Smooth muscle cell (in vitro differentiated cells): ENCODE measurements at regions not wholly inside any gene's neighbourhood (a gene's known extent, or its start where the extent isn't known, plus 50 kb on each side); places are given as distances from the start of the nearest gene placed in this dataset.

Experiments used
- DNase-seq: peaks from one replicate; lab custom pipeline; 2025; ENCODE audit not compliant: unreplicated experiment; lab: John Stamatoyannopoulos, UW
- H2AFZ ChIP-seq: fragments of 200-600 bp; sonication (generic); 2 replicates; pipeline ENCODE4 v1.6.0; 2016; ENCODE audit warnings: antibody characterized with exemption, low read depth, mild to moderate bottlenecking
- H3F3A ChIP-seq: fragments of 200-600 bp; sonication (generic); 2 replicates; pipeline ENCODE4 v1.6.0; 2017; ENCODE audit warnings: antibody characterized with exemption, low read depth
- H3K27ac ChIP-seq: fragments of 200-600 bp; sonication (generic); 2 replicates; pipeline ENCODE4 v1.5.1; 2016; ENCODE audit warnings: low read depth, mild to moderate bottlenecking
- H3K27me3 ChIP-seq: fragments of 200-600 bp; sonication (generic); 2 replicates; pipeline ENCODE4 v1.6.1; 2016; ENCODE audit warnings: low read depth, mild to moderate bottlenecking
- H3K36me3 ChIP-seq: fragments of 200-600 bp; sonication (generic); 2 replicates; pipeline ENCODE4 v1.5.1; 2016; ENCODE audit warnings: low read depth
- H3K4me1 ChIP-seq: fragments of 200-600 bp; sonication (generic); 2 replicates; pipeline ENCODE4 v1.5.1; 2016; ENCODE audit warnings: low read depth
- H3K4me2 ChIP-seq: fragments of 200-600 bp; sonication (generic); 2 replicates; pipeline ENCODE4 v1.6.0; 2016; ENCODE audit warnings: mild to moderate bottlenecking
- H3K4me3 ChIP-seq: fragments of 200-600 bp; sonication (generic); 2 replicates; pipeline ENCODE4 v1.5.1; 2016; ENCODE audit warnings: mild to moderate bottlenecking
- H3K79me2 ChIP-seq: fragments of 200-600 bp; sonication (generic); 2 replicates; pipeline ENCODE4 v1.6.0; 2016; ENCODE audit warnings: low read depth, mild to moderate bottlenecking
- H3K9ac ChIP-seq: fragments of 200-600 bp; sonication (generic); 2 replicates; pipeline ENCODE4 v1.6.0; 2016; ENCODE audit warnings: low read depth
- H3K9me3 ChIP-seq: fragments of 200-600 bp; sonication (generic); replicated peaks from 2 replicates; pipeline ENCODE4 v1.5.1; 2016; ENCODE audit warnings: low read depth
- H4K20me1 ChIP-seq: fragments of 200-600 bp; sonication (generic); 2 replicates; pipeline ENCODE4 v1.6.0; 2016; ENCODE audit warnings: low read depth
- CTCF ChIP-seq: fragments of 200-600 bp; sonication (generic); IDR thresholded peaks from 2 replicates; pipeline ENCODE4 v1.5.1; 2017; ENCODE audit warnings: borderline replicate concordance, mild to moderate bottlenecking, antibody characterized with exemption; ENCODE audit not compliant: insufficient read depth, poor library complexity, severe bottlenecking
- WGBS: methylation state at CpG from one replicate; pipeline ENCODE4 v1.1.7; 2016; ENCODE audit warnings: low lambda C conversion rate; 5-methylcytosine and 5-hydroxymethylcytosine counted together

GRCh38 chr11:23730307-23730998 lies 766.4 kb upstream of the LUZP2 start:
- H3K27ac ChIP-seq, result no peak overlapping the region
- DNase-seq, result no peak
- no peak for TF ChIP-seq CTCF
- no peaks in the 10 kb centered on the region for H3K9me3 ChIP-seq
- no peak overlapping the region for H2AFZ ChIP-seq
- no peaks in the 10 kb centered on the region for H3F3A ChIP-seq
- WGBS, result 94% methylated on average over 40 of the region's 43 CpGs
- no peak overlapping the region for H3K9ac ChIP-seq
- H3K4me2 ChIP-seq, result no peak overlapping the region
- H3K36me3 ChIP-seq, result no peaks in the 10 kb centered on the region
- H3K4me3 ChIP-seq, result no peak overlapping the region
- no peaks in the 10 kb centered on the region for H4K20me1 ChIP-seq
- H3K79me2 ChIP-seq, result no peaks in the 10 kb centered on the region
- H3K27me3 ChIP-seq, result no peaks in the 10 kb centered on the region
- H3K4me1 ChIP-seq, result peaks cover 12% of the 10 kb centered on the region

GRCh38 chr11:23732026-23732425 lies 764.8 kb upstream of the LUZP2 start:
- no peak for DNase-seq
- no peaks in the 10 kb centered on the region for H3K36me3 ChIP-seq
- peak overlapping the region; percentile 65 for H3K4me2 ChIP-seq
- no peaks in the 10 kb centered on the region for H3K27me3 ChIP-seq
- H3K79me2 ChIP-seq, result no peaks in the 10 kb centered on the region
- no peak overlapping the region for H3K9ac ChIP-seq
- TF ChIP-seq CTCF, result no peak
- peaks cover 12% of the 10 kb centered on the region for H3K4me1 ChIP-seq
- WGBS, result 31% methylated on average over 7 of the region's 7 CpGs
- peak overlapping the region; percentile 93 for H2AFZ ChIP-seq
- peak overlapping the region; percentile 48 for H3K27ac ChIP-seq
- H3K9me3 ChIP-seq, result no peaks in the 10 kb centered on the region
- no peaks in the 10 kb centered on the region for H4K20me1 ChIP-seq
- H3F3A ChIP-seq, result no peaks in the 10 kb centered on the region
- no peak overlapping the region for H3K4me3 ChIP-seq

- no peak overlapping the region for H3K9ac ChIP-seq
- no peaks in the 10 kb centered on the region for H4K20me1 ChIP-seq
- no peaks in the 10 kb centered on the region for H3K79me2 ChIP-seq
- H3K4me2 ChIP-seq, result no peak overlapping the region
- H3F3A ChIP-seq, result no peaks in the 10 kb centered on the region
- no peaks in the 10 kb centered on the region for H3K9me3 ChIP-seq
- WGBS, result 73% methylated on average over 1 of the region's 1 CpG
- no peak overlapping the region for H2AFZ ChIP-seq
- no peak for TF ChIP-seq CTCF
- H3K36me3 ChIP-seq, result no peaks in the 10 kb centered on the region
- no peaks in the 10 kb centered on the region for H3K4me1 ChIP-seq
- no peak overlapping the region for H3K4me3 ChIP-seq
- no peaks in the 10 kb centered on the region for H3K27me3 ChIP-seq
- no peak for DNase-seq
- no peak overlapping the region for H3K27ac ChIP-seq
Measured at GRCh38 chr11:23746896-23747295, 750.0 kb upstream of the LUZP2 start.
